ENCODE measurements at regions not wholly inside any gene's neighbourhood (a gene's known extent, or its start where the extent isn't known, plus 50 kb on each side); places are given as distances from the start of the nearest gene placed in this dataset.
"Not testable (repeated sequence)": the region's sequence is repeated elsewhere in the genome, so short reads cannot be mapped to it uniquely, and the experiment has no call there.

GRCh38 chr2:131658769-131659131 lies 131.1 kb downstream of the CCDC74A start:
- Histone ChIP-seq H3K4me1 (no peaks in the 10 kb centered on the region), H3K27me3 (ENCODE audit: low read depth) (peaks cover 25% of the 10 kb centered on the region), H3K27ac (replicated peaks) (no peak overlapping the region), H3K36me3 (no peaks in the 10 kb centered on the region), H3K9me3 (replicated peaks) (no peaks in the 10 kb centered on the region), H3K4me3 (no peak overlapping the region)
- DNase-seq: no peak
- TF ChIP-seq CTCF (IDR thresholded peaks at IDR 0.05; ENCODE audit: borderline replicate concordance): no peak
- intact Hi-C loops (cut with micrococcal nuclease): no loop called here

- Histone ChIP-seq H3K4me1 (no peaks in the 10 kb centered on the region), H3K27ac (replicated peaks) (peak overlapping the region; percentile 19), H3K27me3 (ENCODE audit: low read depth) (peaks cover 23% of the 10 kb centered on the region), H3K4me3 (no peak overlapping the region), H3K9me3 (replicated peaks) (no peaks in the 10 kb centered on the region), H3K36me3 (no peaks in the 10 kb centered on the region)
- TF ChIP-seq CTCF (IDR thresholded peaks at IDR 0.05; ENCODE audit: borderline replicate concordance): no peak
- intact Hi-C loops (cut with micrococcal nuclease): no loop called here
- no peak for DNase-seq
These were observed 131.5 kb downstream of the CCDC74A start for GRCh38 chr2:131659168-131659572.

GRCh38 chr2:131661101-131661782 lies 133.6 kb downstream of the CCDC74A start:
- H3K36me3 ChIP-seq; intact Hi-C loops (cut with micrococcal nuclease); H3K4me3 ChIP-seq; H3K27ac ChIP-seq (replicated peaks); H3K9me3 ChIP-seq (replicated peaks); DNase-seq; H3K4me1 ChIP-seq: not testable (repeated sequence)
- peaks cover 19% of the 10 kb centered on the region for H3K27me3 ChIP-seq (ENCODE audit: low read depth)

- H3K4me3 ChIP-seq; DNase-seq; intact Hi-C loops (cut with micrococcal nuclease); H3K4me1 ChIP-seq; H3K9me3 ChIP-seq (replicated peaks); H3K36me3 ChIP-seq; H3K27ac ChIP-seq (replicated peaks): not testable (repeated sequence)
- peaks cover 15% of the 10 kb centered on the region for H3K27me3 ChIP-seq (ENCODE audit: low read depth)
These were observed 134.3 kb downstream of the CCDC74A start for GRCh38 chr2:131661884-131662535.

GRCh38 chr2:131663501-131663900 lies 135.8 kb downstream of the CCDC74A start:
- H3K27me3 ChIP-seq (ENCODE audit: low read depth); DNase-seq; intact Hi-C loops (cut with micrococcal nuclease); H3K36me3 ChIP-seq; H3K27ac ChIP-seq (replicated peaks); H3K4me1 ChIP-seq; H3K4me3 ChIP-seq: not testable (repeated sequence)
- peaks cover 10% of the 10 kb centered on the region for H3K9me3 ChIP-seq (replicated peaks)

- H3K27me3 ChIP-seq (ENCODE audit: low read depth); intact Hi-C loops (cut with micrococcal nuclease): not testable (repeated sequence)
- H3K9me3 ChIP-seq (replicated peaks): peaks cover 16% of the 10 kb centered on the region
These were observed 138.0 kb downstream of the CCDC74A start for GRCh38 chr2:131665716-131666115.

GRCh38 chr2:131668794-131669540 lies 141.3 kb downstream of the CCDC74A start:
- DNase-seq; H3K4me3 ChIP-seq; intact Hi-C loops (cut with micrococcal nuclease); H3K36me3 ChIP-seq: not testable (repeated sequence)
- H3K27ac ChIP-seq (replicated peaks): peak overlapping the region; percentile 79
- peaks cover 14% of the 10 kb centered on the region for H3K27me3 ChIP-seq (ENCODE audit: low read depth)
- H3K9me3 ChIP-seq (replicated peaks): peaks cover 16% of the 10 kb centered on the region
- H3K4me1 ChIP-seq: peaks cover 22% of the 10 kb centered on the region

More at GRCh38 chr2:131665716-131666115, 138.0 kb downstream of the CCDC74A start:
- not testable (repeated sequence) for H3K4me1 ChIP-seq; H3K27ac ChIP-seq (replicated peaks); DNase-seq; H3K4me3 ChIP-seq; H3K36me3 ChIP-seq

- DNase-seq; H3K36me3 ChIP-seq; intact Hi-C loops (cut with micrococcal nuclease): not testable (repeated sequence)
- peaks cover 27% of the 10 kb centered on the region for H3K4me1 ChIP-seq
- peaks cover 16% of the 10 kb centered on the region for H3K9me3 ChIP-seq (replicated peaks)
- H3K4me3 ChIP-seq: peak overlapping the region; percentile 66
- H3K27ac ChIP-seq (replicated peaks): peak overlapping the region; percentile 9
- H3K27me3 ChIP-seq (ENCODE audit: low read depth): peaks cover 31% of the 10 kb centered on the region
These were observed 144.3 kb downstream of the CCDC74A start for GRCh38 chr2:131671841-131672470.

Measured in left ventricle myocardium inferior (tissue), 1 donor.